Fibroblast of the aortic adventitia (primary cell): ENCODE measurements at regions not wholly inside any gene's neighbourhood (a gene's known extent, or its start where the extent isn't known, plus 50 kb on each side); places are given as distances from the start of the nearest gene placed in this dataset.

Experiments
- DNase-seq: peaks from one replicate; pipeline ENCODE4 v3.0.0-alpha.2; 2010; ENCODE audit warnings: low read depth
- H3K4me3 ChIP-seq: 2 replicates; pipeline ENCODE4 v1.5.1; 2011; ENCODE audit warnings: low read depth, mild to moderate bottlenecking, control low read depth, low read length, moderate library complexity
- CTCF ChIP-seq: IDR thresholded peaks from 2 replicates; pipeline ENCODE4 v1.5.1; 2011; ENCODE audit warnings: mild to moderate bottlenecking, low read length, control low read depth, inconsistent platforms; ENCODE audit not compliant: insufficient read depth

GRCh38 chrX:25141684-25142083, 125.9 kb upstream of the ARX start:
- no peak for TF ChIP-seq CTCF
- DNase-seq: no peak
- H3K4me3 ChIP-seq: no peak overlapping the region

- no peak for DNase-seq
- no peak for TF ChIP-seq CTCF
- H3K4me3 ChIP-seq: no peak overlapping the region
Observed at GRCh38 chrX:25131055-25131454, 115.3 kb upstream of the ARX start.

- DNase-seq: no peak
- no peak for TF ChIP-seq CTCF
- no peak overlapping the region for H3K4me3 ChIP-seq
Observed at GRCh38 chrX:25130619-25131018, 114.9 kb upstream of the ARX start.

- TF ChIP-seq CTCF: no peak
- no peak overlapping the region for H3K4me3 ChIP-seq
- DNase-seq: no peak
Observed at GRCh38 chrX:25125483-25125882, 109.7 kb upstream of the ARX start.

GRCh38 chrX:25124391-25124790, 108.6 kb upstream of the ARX start:
- TF ChIP-seq CTCF: no peak
- H3K4me3 ChIP-seq: no peak overlapping the region
- no peak for DNase-seq

- DNase-seq: no peak
- H3K4me3 ChIP-seq: no peak overlapping the region
- TF ChIP-seq CTCF: no peak
Observed at GRCh38 chrX:25112156-25112555, 96.4 kb upstream of the ARX start.

GRCh38 chrX:25108481-25108880, 92.7 kb upstream of the ARX start:
- DNase-seq: no peak
- no peak for TF ChIP-seq CTCF
- H3K4me3 ChIP-seq: no peak overlapping the region
